Stomach smooth muscle (tissue), 2 donors: ENCODE measurements at regions not wholly inside any gene's neighbourhood (a gene's known extent, or its start where the extent isn't known, plus 50 kb on each side); places are given as distances from the start of the nearest gene placed in this dataset.

Experiments used
- H3K27ac ChIP-seq: one replicate; pipeline ENCODE4 v1.7.0; 2013; ENCODE audit warnings: mild to moderate bottlenecking, low read length, inconsistent platforms
- H3K27me3 ChIP-seq, 2 donors: one replicate each; pipeline ENCODE4 v1.7.0; 2013; ENCODE audit warnings: low read length in 2 of 2; ENCODE audit not compliant: insufficient read depth in 2 of 2, control insufficient read depth in 1 of 2
- H3K36me3 ChIP-seq, 2 donors: one replicate each; pipeline ENCODE4 v1.7.0; 2013; ENCODE audit warnings: low read length in 2 of 2; ENCODE audit not compliant: control insufficient read depth in 2 of 2, insufficient read depth in 2 of 2
- H3K4me1 ChIP-seq: one replicate; pipeline ENCODE4 v1.7.0; 2013; ENCODE audit warnings: low read length; ENCODE audit not compliant: control insufficient read depth, insufficient read depth
- H3K4me3 ChIP-seq, 2 donors: one replicate each; pipeline ENCODE4 v1.7.0; 2013; ENCODE audit warnings: low read length in 2 of 2
- H3K9ac ChIP-seq, 2 donors: one replicate each; pipeline ENCODE4 v1.7.0; 2013; ENCODE audit warnings: low read length in 2 of 2, mild to moderate bottlenecking in 1 of 2
- H3K9me3 ChIP-seq, 2 donors: one replicate each; pipeline ENCODE4 v1.7.0; 2013; ENCODE audit warnings: low read length in 2 of 2; ENCODE audit not compliant: control insufficient read depth in 2 of 2
- donor health status: healthy.
- donor health status: Pancreatic carcinoma.

DNA sequence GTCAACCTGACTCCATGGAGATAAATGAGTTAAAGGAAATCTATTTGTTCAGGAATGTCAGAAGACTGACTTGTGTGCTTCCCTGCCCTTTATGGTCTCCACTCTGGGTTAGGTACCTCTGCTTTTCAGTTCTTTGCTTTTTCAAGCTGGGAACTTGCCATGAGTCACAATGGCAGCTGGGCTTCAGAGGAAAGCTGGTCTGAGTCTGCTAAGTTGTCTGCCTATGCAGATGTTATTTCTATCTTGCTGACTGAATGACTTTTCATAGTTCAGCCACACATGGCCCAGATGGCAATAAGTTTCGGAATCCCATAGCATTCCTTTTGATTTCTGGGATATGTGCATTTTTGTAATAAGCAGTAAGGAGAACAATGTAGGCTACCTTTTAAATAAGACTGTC is 337.9 kb upstream of the FGF13 start:
- H3K36me3 ChIP-seq, result no peaks in the 10 kb centered on the region
- H3K4me3 ChIP-seq, result no peak overlapping the region
- no peaks in the 10 kb centered on the region for H3K4me1 ChIP-seq
- H3K27ac ChIP-seq, result no peak overlapping the region
- H3K9me3 ChIP-seq, result peaks cover 0 to 1% of the 10 kb centered on the region in 2 donors
- no peaks in the 10 kb centered on the region for H3K27me3 ChIP-seq
- H3K9ac ChIP-seq, result no peak overlapping the region

DNA sequence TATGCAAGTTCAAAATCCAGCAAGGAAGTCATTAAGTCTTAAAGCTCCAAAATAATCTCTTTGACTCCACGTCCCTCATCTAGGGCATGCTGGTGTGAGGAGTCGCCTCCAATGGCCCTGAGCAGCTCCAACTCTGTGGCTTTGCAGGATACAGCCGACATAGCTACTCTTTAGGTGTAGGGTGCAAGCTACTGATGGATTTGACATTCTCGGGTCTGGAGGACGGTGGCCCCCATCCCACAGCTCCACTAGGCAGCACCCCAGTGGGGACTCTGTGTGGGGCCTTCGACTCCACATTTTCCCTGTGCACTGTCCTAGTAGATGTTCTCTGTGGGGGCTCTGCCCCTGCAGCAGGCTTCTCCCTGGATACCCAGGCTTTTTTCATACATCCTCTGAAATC is 333.2 kb upstream of the FGF13 start:
- Histone ChIP-seq H3K9me3 (peaks cover 0 to 5% of the 10 kb centered on the region in 2 donors), H3K4me1 (no peaks in the 10 kb centered on the region), H3K9ac (no peak overlapping the region), H3K4me3 (no peak overlapping the region), H3K27ac (no peak overlapping the region), H3K27me3 (no peaks in the 10 kb centered on the region), H3K36me3 (no peaks in the 10 kb centered on the region)

DNA sequence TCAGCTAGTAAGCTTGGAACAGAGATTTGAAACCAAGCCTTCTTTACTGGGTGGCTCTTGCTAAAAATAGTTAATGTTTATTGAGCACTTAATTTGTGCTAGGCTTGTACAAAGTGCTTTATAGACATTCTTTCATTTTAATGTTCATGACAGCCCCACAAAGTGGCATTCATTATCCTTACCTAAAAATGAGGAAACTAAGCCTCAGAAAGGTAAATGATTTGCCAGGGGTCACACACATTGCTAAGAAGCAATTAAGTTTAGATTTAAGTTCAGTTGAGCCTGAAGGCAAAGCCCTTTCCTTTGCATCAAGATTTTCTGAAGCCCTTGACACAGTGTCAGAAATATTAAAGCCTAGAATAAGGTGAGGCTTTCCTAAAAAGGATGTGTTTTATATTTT is 327.5 kb upstream of the FGF13 start:
- Histone ChIP-seq H3K9ac (no peak overlapping the region), H3K4me1 (no peaks in the 10 kb centered on the region), H3K27me3 (no peaks in the 10 kb centered on the region), H3K4me3 (no peak overlapping the region), H3K36me3 (no peaks in the 10 kb centered on the region), H3K9me3 (no peaks in the 10 kb centered on the region), H3K27ac (no peak overlapping the region)

DNA sequence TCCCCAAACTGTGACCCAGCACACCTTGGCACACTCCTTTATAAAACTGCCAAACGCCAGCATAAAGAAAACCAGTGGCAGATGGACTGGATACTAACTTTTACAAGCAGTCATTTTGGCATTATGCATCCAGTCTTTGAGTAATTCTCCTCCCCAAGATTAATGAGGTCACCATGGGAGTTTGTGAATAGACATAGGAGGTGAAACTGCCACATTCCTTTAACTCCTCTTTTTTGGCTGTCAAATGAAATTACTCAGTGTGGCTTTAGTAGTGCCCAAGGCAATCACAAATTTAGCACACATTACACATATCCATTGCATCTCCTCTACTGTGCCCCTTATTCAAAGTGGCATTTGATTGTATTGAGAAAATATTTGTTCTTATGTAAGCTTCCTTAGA is 315.3 kb upstream of the FGF13 start:
- no peaks in the 10 kb centered on the region for H3K9me3 ChIP-seq
- H3K27me3 ChIP-seq, result no peaks in the 10 kb centered on the region
- no peak overlapping the region for H3K9ac ChIP-seq
- no peak overlapping the region for H3K4me3 ChIP-seq
- H3K36me3 ChIP-seq, result no peaks in the 10 kb centered on the region
- no peaks in the 10 kb centered on the region for H3K4me1 ChIP-seq
- H3K27ac ChIP-seq, result no peak overlapping the region

DNA sequence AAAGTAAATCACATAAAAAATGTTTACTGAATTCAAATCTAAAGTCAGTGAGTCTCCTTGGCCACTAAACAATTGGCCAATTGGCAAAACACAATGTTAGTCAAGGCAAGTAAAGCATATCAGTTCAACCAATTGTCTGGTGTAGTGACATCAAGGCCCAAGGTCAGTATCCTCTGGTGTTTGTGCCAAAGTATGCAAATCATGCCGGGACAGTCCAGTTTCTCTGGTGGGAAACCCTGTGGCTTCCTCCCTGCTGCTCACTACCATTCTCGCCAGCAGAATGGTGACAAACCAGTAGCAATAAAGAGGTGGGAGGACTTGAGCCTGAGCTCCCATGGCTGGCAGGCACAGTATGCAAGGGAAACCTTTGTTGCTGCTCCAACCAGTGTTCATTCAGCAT is 314.9 kb upstream of the FGF13 start:
- H3K27me3 ChIP-seq, result no peaks in the 10 kb centered on the region
- no peaks in the 10 kb centered on the region for H3K9me3 ChIP-seq
- no peak overlapping the region for H3K27ac ChIP-seq
- no peaks in the 10 kb centered on the region for H3K4me1 ChIP-seq
- H3K9ac ChIP-seq, result no peak overlapping the region
- H3K4me3 ChIP-seq, result no peak overlapping the region
- no peaks in the 10 kb centered on the region for H3K36me3 ChIP-seq

DNA sequence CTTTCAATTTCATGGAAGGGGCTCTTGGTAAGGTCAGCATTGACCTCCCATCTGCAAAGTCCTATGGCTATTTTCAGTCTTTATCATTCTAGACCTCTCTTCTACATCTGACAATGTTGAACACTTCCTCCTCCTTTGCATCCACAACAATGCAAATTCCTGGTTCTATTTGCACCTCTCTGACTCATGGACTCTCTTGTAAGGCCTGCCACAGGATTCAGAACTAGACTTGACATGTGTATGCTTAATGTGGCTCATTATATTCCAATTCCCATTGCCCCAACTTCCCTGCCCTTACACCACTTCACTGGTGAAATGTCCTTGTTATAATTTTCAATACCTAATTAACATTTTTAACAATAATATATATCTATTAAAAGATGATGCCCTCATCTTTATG is 314.3 kb upstream of the FGF13 start:
- H3K9ac ChIP-seq, result no peak overlapping the region
- H3K36me3 ChIP-seq, result no peaks in the 10 kb centered on the region
- no peaks in the 10 kb centered on the region for H3K27me3 ChIP-seq
- no peaks in the 10 kb centered on the region for H3K9me3 ChIP-seq
- H3K4me3 ChIP-seq, result no peak overlapping the region
- H3K27ac ChIP-seq, result no peak overlapping the region
- no peaks in the 10 kb centered on the region for H3K4me1 ChIP-seq

DNA sequence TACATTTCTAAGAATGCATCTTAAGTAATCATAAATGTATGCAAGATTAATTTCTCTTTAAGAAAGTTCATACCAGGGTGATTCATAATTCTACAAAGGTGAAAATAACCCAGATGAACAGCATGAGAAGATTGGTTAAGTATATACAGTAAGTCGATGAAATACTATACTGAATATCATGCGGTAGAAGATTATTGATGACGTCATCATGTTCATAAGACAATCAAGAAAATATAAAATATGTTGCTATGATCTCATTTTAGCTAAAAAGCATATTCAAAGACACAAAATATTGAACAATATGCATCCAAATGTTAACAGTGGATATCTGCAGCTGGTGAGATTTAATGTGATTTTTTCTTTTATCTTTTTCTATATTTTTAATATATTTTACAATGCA is 312.0 kb upstream of the FGF13 start:
- H3K27me3 ChIP-seq, result no peaks in the 10 kb centered on the region
- H3K4me1 ChIP-seq, result no peaks in the 10 kb centered on the region
- no peak overlapping the region for H3K4me3 ChIP-seq
- H3K9ac ChIP-seq, result no peak overlapping the region
- H3K36me3 ChIP-seq, result no peaks in the 10 kb centered on the region
- H3K27ac ChIP-seq, result no peak overlapping the region
- no peaks in the 10 kb centered on the region for H3K9me3 ChIP-seq

DNA sequence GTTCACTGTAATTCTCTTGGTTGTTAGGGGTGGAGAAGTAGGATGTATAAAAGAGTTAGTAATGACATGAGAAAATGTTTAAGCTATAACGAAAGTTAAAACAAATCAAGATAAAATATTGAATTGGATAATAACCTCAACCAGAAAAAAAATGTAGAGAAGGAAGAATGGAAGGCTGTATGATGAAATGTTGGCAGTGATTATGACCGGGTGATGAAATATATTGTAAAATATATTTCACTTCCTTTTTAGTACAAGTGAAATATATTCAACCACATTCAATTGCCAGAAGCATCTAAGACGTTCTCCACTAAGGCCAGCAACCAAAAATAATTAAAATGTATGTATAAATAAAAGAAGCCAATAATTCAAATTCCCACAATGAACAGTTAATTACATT is 309.3 kb upstream of the FGF13 start:
- no peak overlapping the region for H3K27ac ChIP-seq
- H3K27me3 ChIP-seq, result no peaks in the 10 kb centered on the region
- no peaks in the 10 kb centered on the region for H3K36me3 ChIP-seq
- no peak overlapping the region for H3K9ac ChIP-seq
- no peaks in the 10 kb centered on the region for H3K4me1 ChIP-seq
- peaks cover 0 to under 1% of the 10 kb centered on the region in 2 donors for H3K9me3 ChIP-seq
- H3K4me3 ChIP-seq, result no peak overlapping the region

DNA sequence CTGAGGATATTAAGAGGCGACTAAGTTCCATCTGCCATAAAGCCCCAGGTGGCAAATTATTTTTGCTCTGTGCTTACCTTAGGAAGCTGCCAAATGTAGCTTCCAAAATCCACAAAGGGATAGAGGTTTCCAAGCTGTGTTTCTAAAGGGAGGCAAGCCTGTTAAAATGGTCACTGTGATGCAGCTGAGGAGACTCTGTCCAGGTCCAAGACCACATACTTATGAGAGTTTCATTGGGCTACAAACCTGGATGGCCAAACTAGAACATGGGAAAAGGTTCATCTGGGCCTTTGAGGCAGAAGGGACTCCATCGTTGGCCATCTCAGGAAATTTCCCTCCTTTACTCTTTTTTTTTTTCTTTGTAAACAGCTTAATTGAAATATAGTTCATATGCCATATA is 306.9 kb upstream of the FGF13 start:
- H3K36me3 ChIP-seq, result no peaks in the 10 kb centered on the region
- no peak overlapping the region for H3K4me3 ChIP-seq
- no peaks in the 10 kb centered on the region for H3K27me3 ChIP-seq
- H3K27ac ChIP-seq, result no peak overlapping the region
- H3K4me1 ChIP-seq, result no peaks in the 10 kb centered on the region
- H3K9ac ChIP-seq, result no peak overlapping the region
- peaks cover 0 to 2% of the 10 kb centered on the region in 2 donors for H3K9me3 ChIP-seq

DNA sequence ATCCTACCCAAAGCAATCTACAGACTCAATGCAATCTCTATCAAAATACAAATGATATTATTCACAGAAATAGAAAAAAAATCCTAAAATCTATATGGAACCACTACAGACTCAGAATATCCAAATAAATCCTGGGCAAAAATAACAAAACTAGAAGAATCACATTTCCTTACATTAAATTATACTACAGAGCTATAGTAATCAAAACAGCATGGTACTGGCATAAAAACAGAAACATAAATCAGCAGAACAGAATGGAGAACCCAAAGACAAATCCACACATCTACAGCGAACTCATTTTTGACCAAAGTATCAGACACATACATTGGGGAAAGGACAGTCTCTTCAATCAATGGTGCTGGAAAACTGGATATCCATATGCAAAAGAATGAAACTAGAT is 304.1 kb upstream of the FGF13 start:
- Histone ChIP-seq H3K4me3 (no peak overlapping the region), H3K27me3 (no peaks in the 10 kb centered on the region), H3K4me1 (no peaks in the 10 kb centered on the region), H3K9me3 (peaks cover 0 to 2% of the 10 kb centered on the region in 2 donors), H3K9ac (no peak overlapping the region), H3K36me3 (no peaks in the 10 kb centered on the region), H3K27ac (no peak overlapping the region)

DNA sequence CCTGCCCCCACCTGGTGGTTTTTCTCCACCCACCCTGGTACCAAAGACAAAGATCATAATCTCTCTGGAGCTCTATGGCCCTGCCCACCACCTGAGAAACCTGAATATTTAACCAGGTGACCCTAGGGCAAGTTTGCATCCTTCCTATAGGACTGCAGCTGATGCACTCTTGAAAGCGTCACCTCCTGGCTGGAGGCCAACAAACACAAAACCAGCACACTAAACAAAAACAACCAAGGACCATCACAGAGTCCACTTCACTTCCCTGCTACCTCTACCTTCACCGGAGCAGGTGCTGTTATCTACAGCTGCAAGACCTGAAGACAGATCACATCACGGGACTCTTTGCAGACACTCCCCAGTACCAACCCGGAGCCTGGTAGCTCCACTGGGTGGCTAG is 296.7 kb upstream of the FGF13 start:
- Histone ChIP-seq H3K27me3 (no peaks in the 10 kb centered on the region), H3K9me3 (no peaks in the 10 kb centered on the region), H3K36me3 (no peaks in the 10 kb centered on the region), H3K4me3 (no peak overlapping the region), H3K9ac (no peak overlapping the region), H3K4me1 (no peaks in the 10 kb centered on the region), H3K27ac (no peak overlapping the region)
